NOMO-1 (cell line): ENCODE measurements at regions not wholly inside any gene's neighbourhood (a gene's known extent, or its start where the extent isn't known, plus 50 kb on each side); places are given as distances from the start of the nearest gene placed in this dataset.
"Not testable (repeated sequence)": the region's sequence is repeated elsewhere in the genome, so short reads cannot be mapped to it uniquely, and the experiment has no call there.

Source experiments
- DNase-seq, 2 experiments: peaks; one replicate each; lab custom pipeline; 2025; ENCODE audit not compliant: unreplicated experiment in 2 of 2; lab: John Stamatoyannopoulos, UW

- DNase-seq = no peak
Measured at GRCh38 chr2:142721015-142721414, 156.4 kb upstream of the KYNU start.

DNA sequence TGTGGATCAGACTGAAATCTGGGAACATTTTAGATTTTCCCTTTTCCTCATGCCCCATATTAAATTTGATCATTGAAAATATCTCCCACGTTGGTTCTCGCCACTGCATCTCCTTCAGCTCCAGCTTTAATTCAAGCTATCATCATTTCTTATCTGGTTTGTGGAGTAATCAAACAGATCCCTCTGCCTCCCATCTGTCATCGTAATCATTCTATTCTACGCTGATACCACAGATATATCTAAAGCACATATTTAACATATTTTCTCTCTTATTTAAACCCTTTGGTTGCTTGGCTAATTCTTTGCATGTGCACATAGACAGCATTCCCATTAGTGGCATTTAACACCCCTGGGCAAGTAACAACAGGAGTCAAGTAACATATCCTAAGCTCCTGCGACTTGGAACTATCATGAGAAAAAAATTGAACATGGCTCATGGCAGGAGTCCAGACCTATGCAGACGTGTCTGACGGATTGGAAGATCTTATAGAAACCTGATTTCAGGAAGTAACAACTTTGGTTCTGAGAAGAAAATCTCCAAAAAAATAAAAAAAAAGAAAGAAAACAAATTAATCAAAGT, 158.8 kb upstream of the KYNU start:
- no peak for DNase-seq

DNA sequence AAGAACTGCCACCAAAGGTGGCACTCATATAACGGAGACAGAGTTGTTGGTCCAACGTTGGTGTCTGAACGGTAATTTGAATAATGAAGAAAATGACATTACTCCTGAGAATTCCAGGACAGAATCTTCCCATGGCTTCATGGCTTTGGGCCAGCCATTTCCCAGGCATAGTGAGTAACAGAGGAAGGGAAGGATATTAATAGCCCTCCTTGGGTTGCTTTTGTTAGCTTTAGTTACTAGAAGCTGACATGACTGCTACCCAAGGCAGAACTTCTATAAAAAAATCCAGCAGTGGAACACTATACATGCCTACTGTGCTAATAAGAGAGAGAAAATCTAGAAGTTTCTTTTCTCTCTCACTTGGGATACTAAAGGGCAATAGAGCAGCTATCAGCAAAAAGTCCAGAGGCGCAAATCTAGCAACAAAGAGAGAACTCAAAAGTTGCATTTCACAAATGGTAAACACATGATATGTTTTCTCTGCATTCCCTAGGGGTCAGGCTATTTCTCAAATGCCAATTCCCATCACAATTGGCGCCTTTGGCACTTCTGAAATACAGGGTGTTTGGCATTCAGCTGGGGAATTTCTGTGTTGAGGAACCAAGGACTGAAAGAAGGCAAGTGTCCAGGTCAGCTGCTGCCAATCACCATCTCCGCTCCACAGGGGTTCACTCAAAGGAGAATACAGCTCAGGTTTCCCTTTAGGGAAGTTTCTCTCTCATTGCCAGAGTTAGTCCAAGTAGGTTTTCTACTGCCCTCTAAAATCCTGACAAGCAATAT, 160.8 kb upstream of the KYNU start:
- DNase-seq = no peak

DNA sequence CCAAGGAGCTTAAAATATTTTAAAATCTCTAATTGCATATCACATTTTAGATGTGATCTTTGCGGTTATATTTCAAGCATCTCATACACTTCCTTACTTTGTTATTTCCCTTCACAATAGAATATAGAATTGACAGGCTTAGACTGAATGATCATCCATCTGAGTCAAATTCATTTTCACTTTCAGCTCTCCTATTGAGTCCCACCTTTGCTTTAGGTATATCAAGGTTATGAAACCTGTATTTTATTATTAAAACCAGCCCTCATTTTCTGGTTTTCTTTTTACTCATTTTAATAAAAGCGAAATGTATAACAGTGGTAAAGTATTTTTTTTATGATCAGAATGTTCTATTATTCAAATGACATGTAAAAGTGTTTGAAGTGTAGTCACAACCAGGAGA, 162.9 kb upstream of the KYNU start:
- DNase-seq = no peak

DNA sequence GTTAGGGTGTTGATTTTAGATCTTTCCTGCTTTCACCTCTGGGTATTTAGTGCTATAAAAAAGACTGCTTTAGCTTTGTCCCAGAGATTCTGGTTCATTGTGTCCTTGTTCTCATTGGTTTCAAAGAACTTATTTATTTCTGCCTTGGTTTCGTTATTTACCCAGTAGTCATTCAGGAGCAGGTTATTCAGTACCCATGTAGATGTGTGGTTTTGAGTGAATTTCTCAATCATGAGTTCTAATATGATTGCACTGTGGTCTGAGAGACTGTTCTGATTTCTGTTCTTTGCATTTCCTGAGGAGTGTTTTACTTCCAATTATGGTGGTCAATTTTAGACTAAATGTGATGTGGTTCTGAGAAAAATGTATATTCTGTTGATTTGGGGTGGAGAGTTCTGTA, 167.1 kb upstream of the KYNU start:
- DNase-seq = no peak

DNA sequence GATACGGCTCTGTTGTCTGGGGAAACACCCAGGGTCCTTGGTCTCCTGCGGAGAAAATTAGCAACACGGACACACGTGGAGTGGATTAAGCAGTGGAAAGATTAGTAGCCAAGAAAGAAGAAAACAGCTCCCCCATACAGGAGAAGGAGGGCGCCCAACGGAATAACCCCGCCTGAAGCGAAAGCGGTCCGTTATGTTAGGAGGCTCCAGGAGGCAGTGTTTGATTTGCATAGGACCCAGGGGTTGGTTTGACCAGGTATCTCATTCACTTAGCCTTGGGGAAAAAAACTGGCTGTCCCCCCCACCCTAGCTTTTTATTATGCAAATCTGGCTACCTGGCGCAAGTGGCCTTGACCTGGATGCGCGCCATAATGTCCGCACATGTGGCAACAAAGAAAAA, 170.1 kb upstream of the KYNU start:
- DNase-seq = no peak

DNA sequence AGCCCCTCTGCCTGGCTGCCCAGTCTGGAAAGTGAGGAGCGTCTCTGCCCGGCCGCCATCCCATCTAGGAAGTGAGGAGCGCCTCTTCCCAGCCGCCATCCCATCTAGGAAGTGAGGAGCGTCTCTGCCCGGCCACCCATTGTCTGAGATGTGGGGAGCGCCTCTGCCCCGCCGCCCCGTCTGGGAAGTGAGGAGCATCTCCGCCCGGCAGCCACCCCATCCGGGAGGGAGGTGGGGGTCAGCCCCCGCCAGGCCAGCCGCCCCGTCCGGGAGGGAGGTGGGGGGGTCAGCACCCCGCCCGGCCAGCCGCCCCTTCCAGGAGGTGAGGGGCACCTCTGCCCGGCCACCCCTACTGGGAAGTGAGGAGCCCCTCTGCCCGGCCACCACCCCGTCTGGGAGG, 175.1 kb upstream of the KYNU start:
- DNase-seq = not testable (repeated sequence)

- peak; percentile 60 to 85 for DNase-seq
Measured at GRCh38 chr2:142695350-142696257, 181.9 kb upstream of the KYNU start.

DNA sequence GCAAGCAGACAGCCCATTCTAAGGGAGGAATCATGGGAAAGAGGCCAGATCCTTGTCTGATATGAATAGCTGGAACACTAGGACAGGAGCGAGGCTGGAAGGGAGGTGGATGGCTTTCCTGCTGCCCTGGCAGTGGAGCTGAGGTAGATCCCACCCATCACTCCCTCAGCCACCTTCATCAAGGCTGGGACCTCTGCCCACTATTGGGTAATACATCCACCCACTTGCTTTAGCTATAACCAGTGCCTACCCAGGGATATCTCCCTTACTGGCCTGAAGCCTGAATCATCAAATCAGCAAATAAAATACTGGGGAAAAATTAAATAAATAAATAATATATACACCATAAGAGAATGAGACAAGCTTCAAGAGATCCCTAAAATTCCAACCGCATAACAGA, 183.2 kb upstream of the KYNU start:
- no peak for DNase-seq

DNA sequence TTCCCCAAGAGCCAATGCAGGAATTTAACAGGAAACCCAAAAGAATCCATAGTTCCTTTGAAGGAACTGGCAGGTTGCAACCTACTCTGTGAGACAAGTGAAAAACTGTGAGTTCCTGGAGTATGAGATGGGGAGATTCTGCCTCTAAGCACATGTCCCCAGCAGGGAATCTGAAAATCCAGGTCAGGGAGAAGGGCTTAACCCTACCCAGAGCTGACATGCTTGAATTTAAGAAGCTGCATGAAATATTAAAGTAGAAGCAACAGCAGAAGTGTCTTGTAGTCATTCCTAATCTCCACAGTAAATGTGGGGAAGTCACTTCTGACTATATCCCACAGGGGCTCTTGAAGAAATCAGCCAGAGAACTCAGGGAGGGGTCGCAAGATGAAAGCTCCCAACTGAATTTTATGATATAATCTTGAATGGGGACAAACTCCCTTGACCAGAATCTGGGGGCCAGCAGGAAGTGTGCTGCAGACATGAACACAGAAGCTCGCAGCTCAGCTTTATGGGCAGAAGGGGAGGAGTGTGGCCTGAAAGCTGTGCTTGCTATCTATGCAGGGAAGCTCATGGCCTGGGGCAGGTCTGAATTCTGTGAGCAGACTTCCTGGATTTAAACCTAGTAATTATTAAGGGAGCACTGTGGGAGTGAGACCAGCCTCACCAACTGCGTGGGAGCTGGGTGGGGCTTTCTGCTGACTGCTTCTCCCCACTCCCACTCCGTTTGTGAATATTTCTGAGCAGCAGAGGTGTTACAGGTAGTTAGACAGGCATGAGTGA, 184.1 kb upstream of the KYNU start:
- DNase-seq = no peak

DNA sequence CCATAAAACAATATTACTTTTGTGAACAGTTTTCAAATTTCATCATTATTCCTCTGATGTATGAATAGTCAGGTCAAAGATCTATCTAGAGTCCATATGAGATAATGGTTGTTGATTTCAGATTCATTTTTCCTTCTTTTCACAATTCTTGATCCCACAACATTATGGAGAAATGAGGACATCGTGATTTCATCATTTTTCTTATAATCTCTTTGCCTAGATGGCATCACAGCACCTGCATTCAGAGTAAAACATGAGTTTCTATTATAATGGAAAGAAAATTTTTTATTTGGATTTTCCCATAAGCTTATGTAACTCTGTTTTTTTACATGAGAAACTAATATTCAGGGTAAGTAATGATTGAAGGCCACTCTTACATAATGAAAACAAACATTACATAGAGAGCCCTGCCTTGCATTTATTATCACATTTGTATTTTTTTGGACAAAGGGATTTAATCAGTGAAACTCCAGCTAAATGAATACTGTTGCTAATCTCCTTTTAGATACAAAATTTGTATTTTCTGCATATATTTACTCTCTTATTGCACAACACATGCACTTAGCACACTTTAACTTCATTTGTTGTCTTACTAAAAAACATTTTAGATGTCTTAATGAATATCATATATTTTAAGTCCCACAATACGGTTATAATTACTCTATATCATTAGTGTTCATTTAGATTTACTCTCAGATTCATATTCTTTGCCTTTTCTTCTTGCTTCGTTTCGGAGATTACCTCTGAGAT, 188.4 kb upstream of the KYNU start:
- no peak for DNase-seq

- no peak for DNase-seq
Measured at GRCh38 chr2:142687509-142687908, 190.0 kb upstream of the KYNU start.

DNA sequence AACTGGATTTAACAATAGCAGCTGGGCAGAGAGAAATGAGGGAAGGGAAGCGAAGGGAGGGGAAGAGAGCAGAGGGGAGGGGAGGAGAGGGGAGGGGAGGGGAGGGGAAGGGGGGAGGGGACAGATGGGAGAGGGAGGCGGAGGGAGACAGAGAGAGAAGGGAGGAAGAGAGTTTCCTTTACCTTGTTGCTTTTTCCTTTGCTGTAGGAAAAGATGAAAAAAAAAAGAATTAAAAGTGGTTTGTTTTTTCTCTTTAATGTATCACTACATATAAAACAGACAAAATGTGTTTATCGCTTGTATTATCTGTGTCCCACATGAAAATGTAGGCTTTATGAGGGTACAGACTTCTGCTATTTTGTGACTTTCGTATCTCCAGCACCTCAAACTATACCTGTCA, 190.4 kb upstream of the KYNU start:
- DNase-seq = no peak

DNA sequence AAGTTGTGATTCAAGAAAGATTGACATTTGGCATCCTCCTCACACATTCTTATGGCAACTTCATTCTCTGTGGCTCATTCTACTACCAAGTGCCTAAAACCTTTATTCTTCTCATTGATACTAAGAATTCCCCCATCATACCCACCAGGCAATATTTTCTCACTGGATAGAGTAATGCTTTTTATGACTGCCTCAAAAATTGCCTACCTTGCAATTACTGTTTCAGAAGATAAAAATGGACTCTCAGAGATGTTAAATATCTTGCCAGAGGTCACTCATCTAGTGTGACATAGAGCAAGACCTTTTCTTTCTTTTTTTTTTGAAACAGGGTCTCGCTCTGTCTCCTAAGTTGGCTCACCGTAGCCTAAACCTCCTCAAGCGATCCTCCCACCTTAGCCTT, 192.8 kb upstream of the KYNU start:
- no peak for DNase-seq

- peak in 1 of 2 experiments; percentile 7 for DNase-seq
Measured at GRCh38 chr2:142682528-142682927, 194.9 kb upstream of the KYNU start.

DNA sequence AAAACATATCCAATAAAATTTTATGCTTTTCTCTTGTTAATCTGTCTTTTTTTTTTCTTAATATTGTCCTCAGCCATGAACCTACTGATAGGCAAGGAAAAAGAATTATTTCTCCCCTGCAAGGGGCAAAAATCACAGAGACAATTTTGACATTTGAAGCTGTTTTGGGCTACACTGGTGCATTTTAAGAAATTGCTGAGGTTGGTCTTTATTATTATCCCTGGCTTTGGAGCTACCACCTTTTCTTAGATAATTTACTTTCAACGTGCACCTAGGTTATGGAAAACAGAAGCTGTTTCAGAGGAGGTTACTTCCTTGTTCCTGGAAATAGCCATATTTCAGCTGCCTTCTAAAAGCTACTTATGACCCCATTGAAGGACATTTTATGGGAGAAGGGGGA, 195.5 kb upstream of the KYNU start:
- DNase-seq = no peak

- DNase-seq = no peak
Measured at GRCh38 chr2:142678164-142678563, 199.3 kb upstream of the KYNU start.

DNA sequence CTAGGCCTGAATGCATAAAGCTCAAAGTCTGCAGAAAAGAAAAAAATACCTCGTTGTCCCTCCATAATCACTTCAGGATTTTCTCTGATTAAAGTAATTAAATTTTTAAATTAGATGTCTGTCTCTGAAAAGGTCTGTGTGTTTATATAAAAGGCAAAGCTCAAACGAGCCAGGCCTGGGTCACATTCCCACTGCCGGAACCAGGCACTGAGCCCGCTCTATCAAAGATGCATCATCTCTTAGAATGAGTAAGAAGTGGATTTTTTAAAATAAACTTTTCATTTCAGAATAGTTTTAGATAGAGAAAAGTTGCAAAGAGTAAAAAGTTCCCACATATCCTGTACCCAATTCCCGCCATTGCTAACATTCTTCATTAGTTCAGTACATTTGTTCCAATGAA, 202.1 kb upstream of the KYNU start:
- DNase-seq = no peak

- DNase-seq = no peak
Measured at GRCh38 chr2:142673836-142674235, 203.6 kb upstream of the KYNU start.

DNA sequence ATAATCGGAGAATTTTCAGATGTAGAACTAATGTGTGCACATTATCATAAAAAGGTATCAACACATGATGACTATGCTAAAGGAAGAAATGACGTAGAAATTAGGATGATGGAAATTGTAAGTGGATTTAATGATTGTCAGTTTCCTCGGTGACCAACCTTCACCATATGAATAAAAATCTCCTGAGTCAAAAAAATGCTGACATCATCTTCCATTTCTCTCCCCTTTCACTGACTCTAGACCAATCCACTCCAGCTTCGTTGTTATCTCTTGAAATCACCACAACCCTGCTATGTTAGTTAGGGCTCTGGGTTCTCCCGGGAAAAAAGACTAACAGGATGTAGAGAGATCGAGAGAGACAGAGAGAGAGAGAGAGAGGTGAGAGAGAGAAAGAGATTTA, 204.8 kb upstream of the KYNU start:
- DNase-seq = no peak
